ENCODE measurements at regions not wholly inside any gene's neighbourhood (a gene's known extent, or its start where the extent isn't known, plus 50 kb on each side); places are given as distances from the start of the nearest gene placed in this dataset.

GRCh38 chr13:84658491-84659358, 776.5 kb upstream of the SLITRK1 start:
- Histone ChIP-seq H3F3A (ENCODE audit: control insufficient read depth, insufficient read depth) (no peaks in the 10 kb centered on the region), H3K9me3 (ENCODE audit: control insufficient read depth, insufficient read depth, low read length) (no peaks in the 10 kb centered on the region), H3K36me3 (ENCODE audit: control insufficient read depth, low read length) (no peaks in the 10 kb centered on the region), H4K20me1 (ENCODE audit: control insufficient read depth, insufficient read depth, low read depth, low read length) (no peaks in the 10 kb centered on the region), H3K4me2 (ENCODE audit: low read length) (no peak overlapping the region), H3K27ac (ENCODE audit: low read depth, low read length) (no peak overlapping the region), H3K9me2 (replicated peaks; ENCODE audit: control insufficient read depth, low read length) (no peaks in the 10 kb centered on the region), H3K4me1 (ENCODE audit: control insufficient read depth, low read length) (no peaks in the 10 kb centered on the region), H3K4me3 (ENCODE audit: low read length) (no peak overlapping the region), H3K27me3 (ENCODE audit: control insufficient read depth, low read length) (no peaks in the 10 kb centered on the region), H3K79me2 (ENCODE audit: control insufficient read depth, low read length) (no peaks in the 10 kb centered on the region)
- no peak for TF ChIP-seq CTCF (IDR thresholded peaks at IDR 0.05; ENCODE audit: low read depth, low read length, poor library complexity, severe bottlenecking)
- no peak for TF ChIP-seq EZH2phosphoT487 (IDR thresholded peaks at IDR 0.05; ENCODE audit: borderline replicate concordance, low read length)

GRCh38 chr13:84655677-84656076, 773.4 kb upstream of the SLITRK1 start:
- no peaks in the 10 kb centered on the region for H3K79me2 ChIP-seq (ENCODE audit: control insufficient read depth, low read length)
- no peaks in the 10 kb centered on the region for H3K36me3 ChIP-seq (ENCODE audit: control insufficient read depth, low read length)
- H3K4me2 ChIP-seq (ENCODE audit: low read length): no peak overlapping the region
- no peaks in the 10 kb centered on the region for H4K20me1 ChIP-seq (ENCODE audit: control insufficient read depth, insufficient read depth, low read depth, low read length)
- no peaks in the 10 kb centered on the region for H3K9me2 ChIP-seq (replicated peaks; ENCODE audit: control insufficient read depth, low read length)
- no peak overlapping the region for H3K27ac ChIP-seq (ENCODE audit: low read depth, low read length)
- no peaks in the 10 kb centered on the region for H3K27me3 ChIP-seq (ENCODE audit: control insufficient read depth, low read length)
- H3F3A ChIP-seq (ENCODE audit: control insufficient read depth, insufficient read depth): no peaks in the 10 kb centered on the region
- H3K4me3 ChIP-seq (ENCODE audit: low read length): no peak overlapping the region
- no peak for TF ChIP-seq CTCF (IDR thresholded peaks at IDR 0.05; ENCODE audit: low read depth, low read length, poor library complexity, severe bottlenecking)
- TF ChIP-seq EZH2phosphoT487 (IDR thresholded peaks at IDR 0.05; ENCODE audit: borderline replicate concordance, low read length): no peak
- H3K9me3 ChIP-seq (ENCODE audit: control insufficient read depth, insufficient read depth, low read length): no peaks in the 10 kb centered on the region
- H3K4me1 ChIP-seq (ENCODE audit: control insufficient read depth, low read length): no peaks in the 10 kb centered on the region

GRCh38 chr13:84654654-84655275, 772.5 kb upstream of the SLITRK1 start:
- no peak overlapping the region for H3K4me2 ChIP-seq (ENCODE audit: low read length)
- no peaks in the 10 kb centered on the region for H3K27me3 ChIP-seq (ENCODE audit: control insufficient read depth, low read length)

More at GRCh38 chr13:84654654-84655275, 772.5 kb upstream of the SLITRK1 start:
- no peaks in the 10 kb centered on the region for H3K9me3 ChIP-seq (ENCODE audit: control insufficient read depth, insufficient read depth, low read length)
- no peak overlapping the region for H3K4me3 ChIP-seq (ENCODE audit: low read length)
- H4K20me1 ChIP-seq (ENCODE audit: control insufficient read depth, insufficient read depth, low read depth, low read length): no peaks in the 10 kb centered on the region
- no peaks in the 10 kb centered on the region for H3F3A ChIP-seq (ENCODE audit: control insufficient read depth, insufficient read depth)
- no peaks in the 10 kb centered on the region for H3K79me2 ChIP-seq (ENCODE audit: control insufficient read depth, low read length)
- no peaks in the 10 kb centered on the region for H3K4me1 ChIP-seq (ENCODE audit: control insufficient read depth, low read length)
- no peaks in the 10 kb centered on the region for H3K9me2 ChIP-seq (replicated peaks; ENCODE audit: control insufficient read depth, low read length)
- no peak overlapping the region for H3K27ac ChIP-seq (ENCODE audit: low read depth, low read length)
- no peaks in the 10 kb centered on the region for H3K36me3 ChIP-seq (ENCODE audit: control insufficient read depth, low read length)
- TF ChIP-seq CTCF (IDR thresholded peaks at IDR 0.05; ENCODE audit: low read depth, low read length, poor library complexity, severe bottlenecking): no peak
- no peak for TF ChIP-seq EZH2phosphoT487 (IDR thresholded peaks at IDR 0.05; ENCODE audit: borderline replicate concordance, low read length)

Measured in DOHH2 (cell line).